ENCODE measurements at regions not wholly inside any gene's neighbourhood (a gene's known extent, or its start where the extent isn't known, plus 50 kb on each side); places are given as distances from the start of the nearest gene placed in this dataset.

GRCh38 chr2:123164216-123164615, 860.9 kb upstream of the CNTNAP5 start:
- Histone ChIP-seq H3K36me3 (ENCODE audit: control insufficient read depth in 4 of 4, insufficient read depth in 4 of 4, low read length in 4 of 4) (no peaks in the 10 kb centered on the region), H3K27me3 (ENCODE audit: control insufficient read depth in 3 of 3, insufficient read depth in 3 of 3, low read length in 2 of 3) (no peaks in the 10 kb centered on the region), H3K27ac (ENCODE audit: low read depth in 1 of 2, low read length in 1 of 2) (no peak overlapping the region), H3K4me1 (ENCODE audit: control insufficient read depth in 5 of 5, insufficient read depth in 5 of 5, low read length in 5 of 5) (no peaks in the 10 kb centered on the region), H3K9ac (ENCODE audit: insufficient read depth in 1 of 2, low read length in 2 of 2) (no peak overlapping the region), H3K9me3 (ENCODE audit: control insufficient read depth in 4 of 4, insufficient read depth in 3 of 4, low read length in 3 of 4) (peaks cover 0 to 4% (median 0%) of the 10 kb centered on the region in 4 donors), H3K4me3 (no peak overlapping the region)
- TF ChIP-seq CTCF (IDR thresholded peaks at IDR 0.05; ENCODE audit: control extremely low read depth, extremely low read depth) = no peak
- ATAC-seq (ENCODE audit: insufficient read depth, low FRiP score) (no peak), DNase-seq (no peak)
- 44 to 64% methylated on average over 2 of the region's 2 CpGs for WGBS, 2 donors

GRCh38 chr2:123165616-123166015, 859.5 kb upstream of the CNTNAP5 start:
- Histone ChIP-seq H3K4me3 (no peak overlapping the region), H3K4me1 (ENCODE audit: control insufficient read depth in 5 of 5, insufficient read depth in 5 of 5, low read length in 5 of 5) (no peaks in the 10 kb centered on the region), H3K36me3 (ENCODE audit: control insufficient read depth in 4 of 4, insufficient read depth in 4 of 4, low read length in 4 of 4) (no peaks in the 10 kb centered on the region), H3K9ac (ENCODE audit: insufficient read depth in 1 of 2, low read length in 2 of 2) (no peak overlapping the region), H3K9me3 (ENCODE audit: control insufficient read depth in 4 of 4, insufficient read depth in 3 of 4, low read length in 3 of 4) (peaks cover 0 to 4% (median 0%) of the 10 kb centered on the region in 4 donors), H3K27me3 (ENCODE audit: control insufficient read depth in 3 of 3, insufficient read depth in 3 of 3, low read length in 2 of 3) (no peaks in the 10 kb centered on the region), H3K27ac (ENCODE audit: low read depth in 1 of 2, low read length in 1 of 2) (no peak overlapping the region)
- no peak for ATAC-seq (ENCODE audit: insufficient read depth, low FRiP score)
- no peak for TF ChIP-seq CTCF (IDR thresholded peaks at IDR 0.05; ENCODE audit: control extremely low read depth, extremely low read depth)
- whole genome bisulfite sequencing, 2 donors = 74 to 96% methylated on average over 7 of the region's 7 CpGs
- DNase-seq = no peak

- Histone ChIP-seq H3K4me1 (ENCODE audit: control insufficient read depth in 5 of 5, insufficient read depth in 5 of 5, low read length in 5 of 5) (no peaks in the 10 kb centered on the region), H3K9me3 (ENCODE audit: control insufficient read depth in 4 of 4, insufficient read depth in 3 of 4, low read length in 3 of 4) (peaks cover 0 to 1% (median 0%) of the 10 kb centered on the region in 4 donors), H3K27ac (ENCODE audit: low read depth in 1 of 2, low read length in 1 of 2) (no peak overlapping the region), H3K4me3 (no peak overlapping the region), H3K9ac (ENCODE audit: insufficient read depth in 1 of 2, low read length in 2 of 2) (no peak overlapping the region), H3K36me3 (ENCODE audit: control insufficient read depth in 4 of 4, insufficient read depth in 4 of 4, low read length in 4 of 4) (no peaks in the 10 kb centered on the region), H3K27me3 (ENCODE audit: control insufficient read depth in 3 of 3, insufficient read depth in 3 of 3, low read length in 2 of 3) (no peaks in the 10 kb centered on the region)
- WGBS, 2 donors = 80 to 89% methylated on average over 3 of the region's 3 CpGs
- no peak for TF ChIP-seq CTCF (IDR thresholded peaks at IDR 0.05; ENCODE audit: control extremely low read depth, extremely low read depth)
- DNase-seq (no peak), ATAC-seq (ENCODE audit: insufficient read depth, low FRiP score) (no peak)
Observed at GRCh38 chr2:123179526-123179925, 845.6 kb upstream of the CNTNAP5 start.

GRCh38 chr2:123195957-123196356, 829.1 kb upstream of the CNTNAP5 start:
- Histone ChIP-seq H3K27ac (ENCODE audit: low read depth in 1 of 2, low read length in 1 of 2) (no peak overlapping the region), H3K4me3 (no peak overlapping the region), H3K9me3 (ENCODE audit: control insufficient read depth in 4 of 4, insufficient read depth in 3 of 4, low read length in 3 of 4) (no peaks in the 10 kb centered on the region), H3K36me3 (ENCODE audit: control insufficient read depth in 4 of 4, insufficient read depth in 4 of 4, low read length in 4 of 4) (no peaks in the 10 kb centered on the region), H3K9ac (ENCODE audit: insufficient read depth in 1 of 2, low read length in 2 of 2) (no peak overlapping the region), H3K27me3 (ENCODE audit: control insufficient read depth in 3 of 3, insufficient read depth in 3 of 3, low read length in 2 of 3) (no peaks in the 10 kb centered on the region), H3K4me1 (ENCODE audit: control insufficient read depth in 5 of 5, insufficient read depth in 5 of 5, low read length in 5 of 5) (no peaks in the 10 kb centered on the region)
- DNase-seq = peak in 1 of 3 donors; percentile 3
- TF ChIP-seq CTCF (IDR thresholded peaks at IDR 0.05; ENCODE audit: control extremely low read depth, extremely low read depth) = no peak
- ATAC-seq (ENCODE audit: insufficient read depth, low FRiP score) = no peak
- 82 to 95% methylated on average over 4 of the region's 4 CpGs for WGBS, 2 donors
